Right atrium auricular region (tissue), 2 donors: ENCODE measurements at regions not wholly inside any gene's neighbourhood (a gene's known extent, or its start where the extent isn't known, plus 50 kb on each side); places are given as distances from the start of the nearest gene placed in this dataset.

Experiments used
- DNase-seq: peaks from one replicate; pipeline ENCODE4 v3.0.0-alpha.2; 2019; ENCODE audit warnings: low spot score
- H3K27ac ChIP-seq, 2 donors: fragments of 200-600 bp; sonication (generic); 1 replicate in 1 of 2; 2 replicates in 1 of 2; pipeline ENCODE4 v1.5.1; 2016 to 2019
- H3K27me3 ChIP-seq, 2 donors: fragments of 200-600 bp; sonication (generic); one replicate each; pipeline versions ENCODE4 v1.5.1 to v1.6.0; 2017 to 2019
- H3K36me3 ChIP-seq: fragments of 200-600 bp; sonication (generic); one replicate; pipeline ENCODE4 v1.5.1; 2016
- H3K4me1 ChIP-seq, 2 donors: fragments of 200-600 bp; sonication (generic); one replicate each; pipeline versions ENCODE4 v1.5.1 to v1.6.0; 2017 to 2019
- H3K4me3 ChIP-seq, 2 donors: fragments of 200-600 bp; sonication (generic); 1 replicate in 1 of 2; 2 replicates in 1 of 2; pipeline ENCODE4 v1.5.1; 2017 to 2019; ENCODE audit warnings: mild to moderate bottlenecking in 1 of 2, moderate library complexity in 1 of 2
- H3K9me3 ChIP-seq, 2 donors: fragments of 200-600 bp; sonication (generic); one replicate each; pipeline ENCODE4 v1.5.1; 2019
- CTCF ChIP-seq, 2 donors: fragments of 200-600 bp; sonication (generic); IDR thresholded peaks; one replicate each; pipeline ENCODE4 v1.5.1; 2019; ENCODE audit warnings: antibody characterized with exemption in 2 of 2

GRCh38 chr13:59603646-59604045 is 560.1 kb downstream of the DIAPH3 start:
- H3K27me3 ChIP-seq, result no peaks in the 10 kb centered on the region
- no peaks in the 10 kb centered on the region for H3K36me3 ChIP-seq
- DNase-seq, result no peak
- peaks cover 0 to 19% of the 10 kb centered on the region in 2 donors for H3K9me3 ChIP-seq
- H3K4me1 ChIP-seq, result no peaks in the 10 kb centered on the region
- H3K4me3 ChIP-seq, result no peak overlapping the region
- TF ChIP-seq CTCF (IDR thresholded peaks at IDR 0.05), result no peak
- H3K27ac ChIP-seq, result no peak overlapping the region

- Histone ChIP-seq H3K27me3 (no peaks in the 10 kb centered on the region), H3K36me3 (no peaks in the 10 kb centered on the region), H3K9me3 (no peaks in the 10 kb centered on the region), H3K4me3 (no peak overlapping the region), H3K4me1 (no peaks in the 10 kb centered on the region), H3K27ac (no peak overlapping the region)
- DNase-seq, result no peak
- no peak for TF ChIP-seq CTCF (IDR thresholded peaks at IDR 0.05)
Measured at GRCh38 chr13:59607172-59607571, 556.6 kb downstream of the DIAPH3 start.

GRCh38 chr13:59607780-59608233 is 555.9 kb downstream of the DIAPH3 start:
- Histone ChIP-seq H3K9me3 (no peaks in the 10 kb centered on the region), H3K4me1 (no peaks in the 10 kb centered on the region), H3K27ac (no peak overlapping the region), H3K27me3 (no peaks in the 10 kb centered on the region), H3K36me3 (no peaks in the 10 kb centered on the region), H3K4me3 (no peak overlapping the region)
- no peak for TF ChIP-seq CTCF (IDR thresholded peaks at IDR 0.05)
- DNase-seq, result no peak

- no peak for TF ChIP-seq CTCF (IDR thresholded peaks at IDR 0.05)
- no peaks in the 10 kb centered on the region for H3K36me3 ChIP-seq
- no peaks in the 10 kb centered on the region for H3K9me3 ChIP-seq
- no peaks in the 10 kb centered on the region for H3K27me3 ChIP-seq
- no peaks in the 10 kb centered on the region for H3K4me1 ChIP-seq
- H3K4me3 ChIP-seq, result no peak overlapping the region
- DNase-seq, result no peak
- H3K27ac ChIP-seq, result no peak overlapping the region
Measured at GRCh38 chr13:59609421-59609820, 554.3 kb downstream of the DIAPH3 start.
